GM10266 (cell line): ENCODE measurements at regions not wholly inside any gene's neighbourhood (a gene's known extent, or its start where the extent isn't known, plus 50 kb on each side); places are given as distances from the start of the nearest gene placed in this dataset.

ENCODE experiments used
- DNase-seq: peaks from one replicate; pipeline ENCODE4 v3.0.0; 2012; ENCODE audit errors: extremely low spot score
- TF ChIP-seq, protein P1 (sequence below): IDR thresholded peaks from 2 replicates; pipeline ENCODE4 v1.5.1; 2012; ENCODE audit warnings: mild to moderate bottlenecking, low read depth; ENCODE audit not compliant: control insufficient read depth, insufficient read depth; ENCODE audit errors: missing control alignments

DNA sequence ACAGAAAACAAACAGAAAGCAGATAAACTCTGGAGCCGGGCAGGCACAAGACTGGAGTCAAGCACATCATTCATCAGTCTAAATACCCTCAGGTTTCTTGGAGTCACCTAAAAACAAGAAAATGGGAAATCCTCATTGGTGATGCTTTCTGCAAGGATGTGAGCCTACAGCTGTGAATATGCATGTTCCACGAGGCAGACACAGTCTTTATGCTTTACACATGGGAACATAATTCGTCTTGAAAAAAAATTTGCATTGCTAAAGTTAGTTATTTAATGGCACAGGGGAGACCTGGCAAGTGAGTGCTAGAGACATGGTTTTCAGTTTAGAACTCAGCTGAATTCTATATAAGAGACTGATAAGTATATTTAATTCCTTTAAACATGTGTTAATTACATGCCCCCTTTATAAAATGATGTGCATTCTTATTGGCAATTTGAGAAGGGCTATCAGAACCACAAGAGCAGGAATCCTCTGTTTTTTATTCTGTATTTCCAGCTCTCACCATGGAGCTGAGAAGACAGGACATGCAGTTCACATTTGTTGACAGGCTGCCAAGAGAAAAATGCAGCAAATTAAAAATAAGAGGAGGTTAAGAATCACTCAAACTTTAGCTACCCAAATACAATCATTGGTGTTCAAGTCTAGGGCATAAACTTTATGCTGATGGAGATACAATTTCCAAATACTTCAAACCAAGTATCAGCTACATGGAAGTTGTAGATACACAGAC is 438.0 kb upstream of the MPDZ start:
- DNase-seq = no peak
- TF ChIP-seq, protein P1, sequence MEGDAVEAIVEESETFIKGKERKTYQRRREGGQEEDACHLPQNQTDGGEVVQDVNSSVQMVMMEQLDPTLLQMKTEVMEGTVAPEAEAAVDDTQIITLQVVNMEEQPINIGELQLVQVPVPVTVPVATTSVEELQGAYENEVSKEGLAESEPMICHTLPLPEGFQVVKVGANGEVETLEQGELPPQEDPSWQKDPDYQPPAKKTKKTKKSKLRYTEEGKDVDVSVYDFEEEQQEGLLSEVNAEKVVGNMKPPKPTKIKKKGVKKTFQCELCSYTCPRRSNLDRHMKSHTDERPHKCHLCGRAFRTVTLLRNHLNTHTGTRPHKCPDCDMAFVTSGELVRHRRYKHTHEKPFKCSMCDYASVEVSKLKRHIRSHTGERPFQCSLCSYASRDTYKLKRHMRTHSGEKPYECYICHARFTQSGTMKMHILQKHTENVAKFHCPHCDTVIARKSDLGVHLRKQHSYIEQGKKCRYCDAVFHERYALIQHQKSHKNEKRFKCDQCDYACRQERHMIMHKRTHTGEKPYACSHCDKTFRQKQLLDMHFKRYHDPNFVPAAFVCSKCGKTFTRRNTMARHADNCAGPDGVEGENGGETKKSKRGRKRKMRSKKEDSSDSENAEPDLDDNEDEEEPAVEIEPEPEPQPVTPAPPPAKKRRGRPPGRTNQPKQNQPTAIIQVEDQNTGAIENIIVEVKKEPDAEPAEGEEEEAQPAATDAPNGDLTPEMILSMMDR = no peak

DNA sequence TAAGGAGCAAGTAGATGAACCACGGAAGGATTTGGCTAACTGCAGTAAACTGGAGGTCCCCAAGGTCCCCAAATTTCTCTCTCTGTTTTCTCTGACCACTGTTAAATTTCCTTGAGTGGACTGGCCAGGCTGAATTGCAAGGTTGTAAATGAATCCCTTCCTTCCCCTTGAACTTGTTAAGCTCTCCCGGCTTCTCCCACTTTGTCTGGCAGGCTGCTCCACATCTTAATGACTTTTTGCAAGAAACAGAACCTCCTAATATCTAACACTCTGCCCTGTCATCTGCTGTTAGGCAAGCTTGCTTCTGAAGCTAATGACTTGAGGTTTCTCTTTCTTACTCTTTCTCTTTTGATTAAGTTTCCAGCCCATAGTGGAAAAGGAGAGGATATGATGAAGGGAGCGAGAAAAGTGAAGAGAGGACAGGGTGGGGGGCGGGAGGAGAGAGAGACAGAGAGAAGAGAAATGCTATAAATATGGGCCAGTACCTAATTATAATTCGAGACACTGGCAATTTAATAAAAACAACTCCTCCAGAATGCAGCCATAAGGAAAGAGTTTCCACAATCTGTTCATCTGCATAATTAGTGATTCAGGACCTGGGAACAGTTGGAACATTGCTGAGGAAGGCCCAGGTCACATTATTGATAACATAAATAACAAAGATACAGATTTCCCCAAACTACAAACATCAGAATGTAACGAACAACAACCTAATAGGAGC is 437.3 kb upstream of the MPDZ start:
- DNase-seq = no peak
- TF ChIP-seq, protein P1 = no peak

- TF ChIP-seq, protein P1 = no peak
- no peak for DNase-seq
Measured at GRCh38 chr9:13716090-13716489, 436.6 kb upstream of the MPDZ start.

- DNase-seq = no peak
- TF ChIP-seq, protein P1 = no peak
Measured at GRCh38 chr9:13715430-13715829, 435.9 kb upstream of the MPDZ start.

DNA sequence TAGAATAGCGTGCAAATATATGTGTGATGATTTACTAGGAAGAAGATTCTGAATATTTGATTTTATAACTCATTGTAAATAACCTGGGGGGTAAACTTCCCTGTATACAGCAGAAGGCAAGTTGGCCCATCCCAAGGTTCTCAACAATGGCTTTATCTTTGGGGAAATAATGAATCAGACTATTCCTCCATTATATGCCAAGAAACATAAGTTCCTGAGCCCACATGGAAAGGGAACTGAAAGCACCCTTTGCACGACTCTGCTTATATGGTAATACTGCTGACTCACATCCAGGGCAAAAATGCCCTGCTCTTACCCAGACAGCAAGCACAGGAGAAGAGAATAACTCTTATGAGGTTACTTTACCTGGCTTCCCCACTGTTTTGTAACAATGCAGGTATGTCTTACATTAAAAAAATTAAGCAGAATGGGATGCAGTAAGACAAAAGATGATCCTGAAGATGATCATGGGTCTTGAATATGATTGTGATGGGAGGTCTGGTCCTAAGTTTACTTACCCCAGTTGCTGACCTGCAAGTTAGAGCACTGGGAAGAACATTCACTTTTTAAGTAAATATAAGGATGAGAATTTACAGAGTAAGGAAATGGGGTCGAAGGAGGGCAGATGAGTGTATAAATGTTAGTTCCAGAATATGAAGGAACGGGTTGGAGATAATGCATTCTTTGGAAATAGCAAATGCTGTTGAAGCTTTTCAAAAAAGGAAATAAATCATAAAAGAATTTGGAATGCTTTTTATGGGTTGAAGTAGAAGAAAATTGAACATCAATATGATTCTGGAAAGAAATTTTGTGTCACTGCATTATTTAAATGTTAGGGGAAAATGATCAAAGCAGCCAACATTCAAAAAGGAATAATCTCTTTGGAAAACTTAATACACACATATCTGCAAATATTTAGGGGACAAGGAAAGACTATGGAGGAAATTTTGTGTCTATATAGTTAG is 428.4 kb upstream of the MPDZ start:
- DNase-seq = no peak
- TF ChIP-seq, protein P1 = no peak

DNA sequence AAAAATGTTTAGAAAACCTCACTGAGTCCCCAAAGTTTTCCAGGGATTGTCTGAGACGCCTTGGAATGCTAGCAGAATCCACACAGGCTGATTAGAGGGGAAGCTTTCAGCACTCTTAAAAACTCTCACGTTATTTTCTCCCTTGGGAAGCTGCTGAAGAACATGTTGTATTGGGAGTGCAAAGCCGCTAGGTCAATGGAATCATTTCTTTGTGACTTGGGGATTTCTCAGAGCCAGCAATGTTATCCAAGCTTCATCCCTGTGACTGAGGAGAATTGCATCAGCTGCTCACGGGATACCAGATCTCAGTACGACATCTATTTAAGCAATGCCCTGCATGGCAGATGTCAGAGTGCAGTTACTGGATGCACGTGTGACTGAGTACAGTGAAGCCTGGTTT is 426.4 kb upstream of the MPDZ start:
- TF ChIP-seq, protein P1 = no peak
- no peak for DNase-seq
